8988T (cell line): ENCODE measurements at regions not wholly inside any gene's neighbourhood (a gene's known extent, or its start where the extent isn't known, plus 50 kb on each side); places are given as distances from the start of the nearest gene placed in this dataset.
"Not testable (repeated sequence)": the region's sequence is repeated elsewhere in the genome, so short reads cannot be mapped to it uniquely, and the experiment has no call there.

ENCODE experiments used
- DNase-seq: peaks from one replicate; pipeline ENCODE4 v3.0.0; 2011

GRCh38 chr7:156545979-156546378 is 94.6 kb upstream of the RNF32 start:
- DNase-seq, result no peak

- no peak for DNase-seq
Measured at GRCh38 chr7:156544919-156545715, 95.5 kb upstream of the RNF32 start.

GRCh38 chr7:156543699-156544598 is 96.6 kb upstream of the RNF32 start:
- DNase-seq, result no peak

- no peak for DNase-seq
Measured at GRCh38 chr7:156540619-156541165, 99.9 kb upstream of the RNF32 start.

GRCh38 chr7:156539999-156540398 is 100.6 kb upstream of the RNF32 start:
- DNase-seq, result no peak

- DNase-seq, result no peak
Measured at GRCh38 chr7:156537006-156537405, 103.6 kb upstream of the RNF32 start.

- no peak for DNase-seq
Measured at GRCh38 chr7:156534925-156535324, 105.6 kb upstream of the RNF32 start.

- DNase-seq, result no peak
Measured at GRCh38 chr7:156533964-156534363, 106.6 kb upstream of the RNF32 start.

- no peak for DNase-seq
Measured at GRCh38 chr7:156533420-156533819, 107.2 kb upstream of the RNF32 start.

GRCh38 chr7:156532016-156532602 is 108.5 kb upstream of the RNF32 start:
- no peak for DNase-seq

- DNase-seq, result no peak
Measured at GRCh38 chr7:156529956-156530355, 110.6 kb upstream of the RNF32 start.

- DNase-seq, result no peak
Measured at GRCh38 chr7:156527458-156527890, 113.1 kb upstream of the RNF32 start.

GRCh38 chr7:156524818-156525597 is 115.6 kb upstream of the RNF32 start:
- DNase-seq, result no peak

GRCh38 chr7:156523447-156524048 is 117.0 kb upstream of the RNF32 start:
- no peak for DNase-seq

GRCh38 chr7:156522801-156523200 is 117.8 kb upstream of the RNF32 start:
- DNase-seq, result no peak

- no peak for DNase-seq
Measured at GRCh38 chr7:156519070-156519469, 121.5 kb upstream of the RNF32 start.

GRCh38 chr7:156518466-156518865 is 122.1 kb upstream of the RNF32 start:
- DNase-seq, result no peak

GRCh38 chr7:156517858-156518257 is 122.7 kb upstream of the RNF32 start:
- not testable (repeated sequence) for DNase-seq

GRCh38 chr7:156516791-156517378 is 123.7 kb upstream of the RNF32 start:
- no peak for DNase-seq

GRCh38 chr7:156515911-156516790 is 124.4 kb upstream of the RNF32 start:
- DNase-seq, result no peak

GRCh38 chr7:156514851-156515250 is 125.7 kb upstream of the RNF32 start:
- no peak for DNase-seq
